ENCODE measurements at regions not wholly inside any gene's neighbourhood (a gene's known extent, or its start where the extent isn't known, plus 50 kb on each side); places are given as distances from the start of the nearest gene placed in this dataset.

DNA sequence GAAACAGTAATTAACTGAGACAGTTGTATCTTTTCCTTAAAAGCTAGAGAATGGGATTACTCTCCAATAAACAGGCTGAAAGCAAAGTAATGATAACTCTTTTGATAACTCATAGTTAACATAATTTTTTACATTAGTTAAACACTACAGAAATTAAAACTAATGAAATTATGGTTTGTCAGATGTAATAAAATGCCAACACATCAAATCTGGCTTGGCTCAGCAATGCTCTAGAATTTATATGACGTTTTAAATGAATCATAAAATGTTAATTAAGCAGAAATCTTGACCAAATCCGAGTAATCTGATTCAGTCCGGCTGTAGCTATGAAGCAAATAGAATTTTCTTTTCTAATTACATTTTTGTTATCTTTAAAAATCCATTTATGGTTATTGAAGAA lies 244.2 kb upstream of the NR3C2 start:
- H3K36me3 ChIP-seq (ENCODE audit: control insufficient read depth in 2 of 2, extremely low read depth in 1 of 2, insufficient read depth in 2 of 2, low read length in 2 of 2) = no peaks in the 10 kb centered on the region
- DNase-seq (ENCODE audit: low read depth, low spot score) = no peak
- TF ChIP-seq, protein P1, sequence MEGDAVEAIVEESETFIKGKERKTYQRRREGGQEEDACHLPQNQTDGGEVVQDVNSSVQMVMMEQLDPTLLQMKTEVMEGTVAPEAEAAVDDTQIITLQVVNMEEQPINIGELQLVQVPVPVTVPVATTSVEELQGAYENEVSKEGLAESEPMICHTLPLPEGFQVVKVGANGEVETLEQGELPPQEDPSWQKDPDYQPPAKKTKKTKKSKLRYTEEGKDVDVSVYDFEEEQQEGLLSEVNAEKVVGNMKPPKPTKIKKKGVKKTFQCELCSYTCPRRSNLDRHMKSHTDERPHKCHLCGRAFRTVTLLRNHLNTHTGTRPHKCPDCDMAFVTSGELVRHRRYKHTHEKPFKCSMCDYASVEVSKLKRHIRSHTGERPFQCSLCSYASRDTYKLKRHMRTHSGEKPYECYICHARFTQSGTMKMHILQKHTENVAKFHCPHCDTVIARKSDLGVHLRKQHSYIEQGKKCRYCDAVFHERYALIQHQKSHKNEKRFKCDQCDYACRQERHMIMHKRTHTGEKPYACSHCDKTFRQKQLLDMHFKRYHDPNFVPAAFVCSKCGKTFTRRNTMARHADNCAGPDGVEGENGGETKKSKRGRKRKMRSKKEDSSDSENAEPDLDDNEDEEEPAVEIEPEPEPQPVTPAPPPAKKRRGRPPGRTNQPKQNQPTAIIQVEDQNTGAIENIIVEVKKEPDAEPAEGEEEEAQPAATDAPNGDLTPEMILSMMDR (optimal IDR thresholded peaks at IDR 0.05 in 1 of 3, IDR thresholded peaks at IDR 0.05 in 1 of 3, conservative IDR thresholded peaks at IDR 0.05 in 1 of 3; ENCODE audit: extremely low read depth in 1 of 3, insufficient read depth in 2 of 3, low read length in 3 of 3) = no peak
- TF ChIP-seq EZH2 (IDR thresholded peaks at IDR 0.05; ENCODE audit: low read length) = no peak
- H3K9me1 ChIP-seq (ENCODE audit: control insufficient read depth, extremely low read depth, insufficient read depth, low read length) = no peaks in the 10 kb centered on the region
- H3K4me3 ChIP-seq (ENCODE audit: control insufficient read depth in 2 of 3, extremely low read depth in 1 of 3, insufficient read depth in 2 of 3, low read depth in 1 of 3, low read length in 3 of 3) = no peak overlapping the region
- H2AFZ ChIP-seq (ENCODE audit: control insufficient read depth, low read length) = no peak overlapping the region
- no peaks in the 10 kb centered on the region for H3K79me2 ChIP-seq (ENCODE audit: control insufficient read depth, insufficient read depth, low read length)
- no peak overlapping the region for H3K9ac ChIP-seq (ENCODE audit: control insufficient read depth, extremely low read depth, insufficient read depth, low read length)
- H3K27ac ChIP-seq (ENCODE audit: control insufficient read depth, insufficient read depth, low read length) = no peak overlapping the region
- no peaks in the 10 kb centered on the region for H4K20me1 ChIP-seq (ENCODE audit: control insufficient read depth, extremely low read depth, insufficient read depth, low read length)
- H3K4me1 ChIP-seq (ENCODE audit: control insufficient read depth, extremely low read depth, insufficient read depth, low read length) = no peaks in the 10 kb centered on the region
- dilution Hi-C loops (cut with MboI; ENCODE audit: extremely low pct_ligation_motif_present, low sequenced_read_pairs) = no loop called here
- no peaks in the 10 kb centered on the region for H3K9me3 ChIP-seq (ENCODE audit: control insufficient read depth, low read depth, low read length)
- H3K4me2 ChIP-seq (ENCODE audit: control insufficient read depth, extremely low read depth, insufficient read depth, low read depth, low read length) = no peak overlapping the region
- H3K27me3 ChIP-seq (ENCODE audit: control insufficient read depth, extremely low read depth, insufficient read depth, low read length) = no peaks in the 10 kb centered on the region
- FAIRE-seq = no peak

DNA sequence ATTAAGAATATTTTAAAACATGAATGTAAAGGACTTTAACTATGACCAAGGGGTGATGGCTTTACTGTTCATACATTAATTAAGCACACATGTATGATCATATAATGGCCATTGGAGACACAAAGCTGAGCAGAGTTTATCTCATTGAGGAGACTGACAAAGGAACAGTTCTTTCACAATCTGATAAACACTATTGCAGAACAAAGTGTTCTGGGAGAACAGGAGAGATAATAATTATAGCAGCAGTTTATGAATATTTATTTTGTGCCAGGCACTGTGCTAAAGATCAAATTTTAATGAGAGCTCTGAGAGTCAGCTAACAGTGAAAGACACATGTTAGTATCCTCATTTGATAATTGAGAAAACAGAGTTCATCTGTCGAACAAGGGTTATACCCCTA lies 242.4 kb upstream of the NR3C2 start:
- H3K9ac ChIP-seq (ENCODE audit: control insufficient read depth, extremely low read depth, insufficient read depth, low read length) = no peak overlapping the region
- dilution Hi-C loops (cut with MboI; ENCODE audit: extremely low pct_ligation_motif_present, low sequenced_read_pairs) = no loop called here
- H3K4me2 ChIP-seq (ENCODE audit: control insufficient read depth, extremely low read depth, insufficient read depth, low read depth, low read length) = no peak overlapping the region
- H3K27me3 ChIP-seq (ENCODE audit: control insufficient read depth, extremely low read depth, insufficient read depth, low read length) = no peaks in the 10 kb centered on the region
- no peak overlapping the region for H3K4me3 ChIP-seq (ENCODE audit: control insufficient read depth in 2 of 3, extremely low read depth in 1 of 3, insufficient read depth in 2 of 3, low read depth in 1 of 3, low read length in 3 of 3)
- no peak for FAIRE-seq
- no peaks in the 10 kb centered on the region for H3K36me3 ChIP-seq (ENCODE audit: control insufficient read depth in 2 of 2, extremely low read depth in 1 of 2, insufficient read depth in 2 of 2, low read length in 2 of 2)
- H3K27ac ChIP-seq (ENCODE audit: control insufficient read depth, insufficient read depth, low read length) = no peak overlapping the region
- TF ChIP-seq EZH2 (IDR thresholded peaks at IDR 0.05; ENCODE audit: low read length) = no peak
- TF ChIP-seq, protein P1 (optimal IDR thresholded peaks at IDR 0.05 in 1 of 3, IDR thresholded peaks at IDR 0.05 in 1 of 3, conservative IDR thresholded peaks at IDR 0.05 in 1 of 3; ENCODE audit: extremely low read depth in 1 of 3, insufficient read depth in 2 of 3, low read length in 3 of 3) = no peak
- no peaks in the 10 kb centered on the region for H3K9me3 ChIP-seq (ENCODE audit: control insufficient read depth, low read depth, low read length)
- no peaks in the 10 kb centered on the region for H4K20me1 ChIP-seq (ENCODE audit: control insufficient read depth, extremely low read depth, insufficient read depth, low read length)
- no peak for DNase-seq (ENCODE audit: low read depth, low spot score)
- no peaks in the 10 kb centered on the region for H3K9me1 ChIP-seq (ENCODE audit: control insufficient read depth, extremely low read depth, insufficient read depth, low read length)
- H3K4me1 ChIP-seq (ENCODE audit: control insufficient read depth, extremely low read depth, insufficient read depth, low read length) = no peaks in the 10 kb centered on the region
- H3K79me2 ChIP-seq (ENCODE audit: control insufficient read depth, insufficient read depth, low read length) = no peaks in the 10 kb centered on the region
- no peak overlapping the region for H2AFZ ChIP-seq (ENCODE audit: control insufficient read depth, low read length)
